WTC11 (cell line): ENCODE measurements at regions not wholly inside any gene's neighbourhood (a gene's known extent, or its start where the extent isn't known, plus 50 kb on each side); places are given as distances from the start of the nearest gene placed in this dataset.

Experiments
- ATAC-seq: fragments of 200-7000 bp; cut with Tn5 transposase; 2 replicates; pipeline ENCODE4 v1.10.0; 2021; ENCODE audit warnings: mild to moderate bottlenecking, moderate library complexity
- CTCF ChIA-PET: fragments of 300-600 bp; sonication (Branson Sonifier 250); formaldehyde crosslinking; loops from one replicate; lab custom pipeline; 2021; ENCODE audit warnings: antibody characterized with exemption; lab: Charles Lee
- POLR2A ChIA-PET: fragments of 350-600 bp; sonication (Branson Sonifier 250); formaldehyde crosslinking; loops from one replicate; lab custom pipeline; 2021; ENCODE audit warnings: antibody characterized with exemption; lab: Charles Lee
- DNase-seq: peaks from one replicate; pipeline ENCODE4 v3.0.0; 2021; ENCODE audit warnings: low spot score
- H3K27ac Mint-ChIP-seq: 2 replicates; pipeline ENCODE4 v1.8.0; 2021; ENCODE audit warnings: mixed read lengths
- H3K27me3 Mint-ChIP-seq: 2 replicates; pipeline ENCODE4 v1.8.0; 2021; ENCODE audit warnings: low read depth, mild to moderate bottlenecking, moderate library complexity, mixed read lengths
- H3K36me3 Mint-ChIP-seq: 2 replicates; pipeline ENCODE4 v1.8.0; 2021; ENCODE audit warnings: mixed read lengths
- H3K4me1 Mint-ChIP-seq: 2 replicates; pipeline ENCODE4 v1.8.0; 2022; ENCODE audit warnings: mixed read lengths
- H3K4me3 Mint-ChIP-seq: 2 replicates; pipeline ENCODE4 v1.8.0; 2021; ENCODE audit warnings: mild to moderate bottlenecking, moderate library complexity, mixed read lengths
- H3K9me3 Mint-ChIP-seq: 2 replicates; pipeline ENCODE4 v1.8.0; 2021; ENCODE audit warnings: mixed read lengths
- ATF1 ChIP-seq: sonication (generic); formaldehyde crosslinking; IDR thresholded peaks from 2 replicates; pipeline ENCODE4 v1.8.1; 2023; ENCODE audit warnings: mild to moderate bottlenecking, moderate library complexity, missing genetic modification reagents
- CDX4 ChIP-seq: fragments of 250-450 bp; sonication (Bioruptor Pico); IDR thresholded peaks from 2 replicates; pipeline ENCODE4 v1.9.0; 2021; ENCODE audit warnings: moderate library complexity, mild to moderate bottlenecking, inconsistent platforms, borderline replicate concordance
- ERG ChIP-seq: fragments of 250-450 bp; sonication (Bioruptor Pico); IDR thresholded peaks from 2 replicates; pipeline ENCODE4 v1.8.0; 2021; ENCODE audit warnings: mild to moderate bottlenecking
- ESRRA ChIP-seq: sonication (generic); formaldehyde crosslinking; IDR thresholded peaks from 2 replicates; pipeline ENCODE4 v1.8.1; 2022; ENCODE audit warnings: mild to moderate bottlenecking, missing genetic modification reagents, borderline replicate concordance
- FOXJ3 ChIP-seq: sonication (generic); formaldehyde crosslinking; IDR thresholded peaks from 2 replicates; pipeline ENCODE4 v1.9.0; 2021; ENCODE audit warnings: missing genetic modification reagents, mild to moderate bottlenecking, borderline replicate concordance
- HMGXB4 ChIP-seq: sonication (generic); formaldehyde crosslinking; IDR thresholded peaks from 2 replicates; pipeline ENCODE4 v1.8.1; 2023; ENCODE audit warnings: mild to moderate bottlenecking, moderate library complexity, missing genetic modification reagents
- NFATC4 ChIP-seq: fragments of 250-450 bp; sonication (Bioruptor Pico); IDR thresholded peaks from 2 replicates; pipeline ENCODE4 v1.9.0; 2021; ENCODE audit warnings: mild to moderate bottlenecking
- NR3C1 ChIP-seq: sonication (generic); formaldehyde crosslinking; conservative IDR thresholded peaks from 2 replicates; pipeline ENCODE4 v1.8.1; 2023; ENCODE audit warnings: low read depth, mild to moderate bottlenecking, missing genetic modification reagents
- PREB ChIP-seq: sonication (generic); formaldehyde crosslinking; IDR thresholded peaks from 2 replicates; pipeline ENCODE4 v1.8.1; 2022; ENCODE audit warnings: mild to moderate bottlenecking, missing genetic modification reagents, moderate library complexity, borderline replicate concordance
- PRRX2 ChIP-seq: fragments of 250-450 bp; sonication (Bioruptor Pico); IDR thresholded peaks from 2 replicates; pipeline ENCODE4 v1.8.0; 2021; ENCODE audit warnings: mild to moderate bottlenecking
- TCF7 ChIP-seq: sonication (generic); formaldehyde crosslinking; IDR thresholded peaks from 2 replicates; pipeline ENCODE4 v1.8.0; 2022; ENCODE audit warnings: mild to moderate bottlenecking, low read depth, missing genetic modification reagents, moderate library complexity
- TEAD1 ChIP-seq: sonication (generic); formaldehyde crosslinking; IDR thresholded peaks from 2 replicates; pipeline ENCODE4 v1.8.0; 2022; ENCODE audit warnings: mild to moderate bottlenecking, missing genetic modification reagents
- ZNF281 ChIP-seq: sonication (generic); formaldehyde crosslinking; IDR thresholded peaks from 2 replicates; pipeline ENCODE4 v1.8.0; 2023; ENCODE audit warnings: mild to moderate bottlenecking, missing genetic modification reagents
- ZNF396 ChIP-seq: fragments of 250-450 bp; sonication (Bioruptor Pico); IDR thresholded peaks from 2 replicates; pipeline ENCODE4 v1.8.0; 2021; ENCODE audit warnings: mild to moderate bottlenecking, moderate library complexity, borderline replicate concordance
- ZNF532 ChIP-seq: fragments of 250-450 bp; sonication (Bioruptor Pico); IDR thresholded peaks from 2 replicates; pipeline ENCODE4 v1.9.0; 2021; ENCODE audit warnings: mild to moderate bottlenecking, borderline replicate concordance

GRCh38 chr1:217331698-217332097 lies 299.2 kb downstream of the GPATCH2 start:
- Mint-ChIP-seq H3K27me3 (no peaks in the 10 kb centered on the region; the same call in 1 of the 2 replicates), H3K9me3 (peaks cover 23% of the 10 kb centered on the region), H3K27ac (no peak overlapping the region), H3K4me3 (no peak overlapping the region), H3K36me3 (peaks cover 26% of the 10 kb centered on the region), H3K4me1 (peaks cover 12% of the 10 kb centered on the region)
- CTCF ChIA-PET, result no interaction called here
- TF ChIP-seq PREB (CRISPR knock-in tag) (no peak), ZNF532 (CRISPR knock-in tag) (no peak), NR3C1 (no peak)
- ATAC-seq, result no peak
- POLR2A ChIA-PET, result no interaction called here
- no peak for DNase-seq

GRCh38 chr1:217327901-217328300 lies 303.0 kb downstream of the GPATCH2 start:
- peaks cover 4% of the 10 kb centered on the region for H3K4me1 Mint-ChIP-seq
- ChIA-PET CTCF (no interaction called here), POLR2A (no interaction called here)
- H3K36me3 Mint-ChIP-seq, result peaks cover 26% of the 10 kb centered on the region
- TF ChIP-seq ESRRA (no peak), PRRX2 (no peak), ZNF281 (no peak), ERG (CRISPR knock-in tag) (no peak), ATF1 (CRISPR knock-in tag) (no peak), NFATC4 (CRISPR knock-in tag) (no peak), CDX4 (no peak), HMGXB4 (CRISPR knock-in tag) (no peak), TCF7 (CRISPR knock-in tag) (no peak), TEAD1 (CRISPR knock-in tag) (no peak), FOXJ3 (CRISPR knock-in tag) (no peak), ZNF396 (CRISPR knock-in tag) (no peak)
- peaks cover 23% of the 10 kb centered on the region for H3K9me3 Mint-ChIP-seq
- no peak overlapping the region for H3K4me3 Mint-ChIP-seq
- ATAC-seq, result no peak
- no peak for DNase-seq
- no peak overlapping the region for H3K27ac Mint-ChIP-seq
- H3K27me3 Mint-ChIP-seq, result no peaks in the 10 kb centered on the region; the same call in 1 of the 2 replicates
